GM19395 (cell line): ENCODE measurements at regions not wholly inside any gene's neighbourhood (a gene's known extent, or its start where the extent isn't known, plus 50 kb on each side); places are given as distances from the start of the nearest gene placed in this dataset.

Source experiments
- ATAC-seq: cut with Tn5 transposase; IDR thresholded peaks from one replicate; pipeline ENCODE4 v1.9.1; 2021; ENCODE audit warnings: mild to moderate bottlenecking, moderate library complexity; ENCODE audit not compliant: unreplicated experiment

GRCh38 chr20:11032611-11033010 lies 358.8 kb upstream of the JAG1 start:
- no peak for ATAC-seq

DNA sequence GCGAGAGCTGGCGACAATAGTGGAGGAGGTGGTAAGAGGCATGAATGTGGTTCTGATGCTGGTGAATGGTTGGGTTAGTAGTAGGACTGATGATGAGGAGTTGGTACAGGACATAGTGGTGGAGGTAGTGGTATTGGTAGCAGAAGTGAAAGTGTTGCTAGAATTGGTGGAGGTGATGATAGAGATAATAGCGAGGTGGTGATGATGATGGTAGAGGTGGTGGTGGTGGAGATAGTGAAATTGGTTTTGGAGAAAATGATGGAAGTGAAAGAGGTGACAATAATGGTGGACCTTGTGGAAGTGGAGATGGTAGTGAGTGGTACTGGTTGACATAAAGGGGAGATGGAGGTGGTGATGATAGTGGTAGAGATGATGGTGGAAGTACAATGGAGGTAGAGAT lies 360.2 kb upstream of the JAG1 start:
- ATAC-seq = no peak

GRCh38 chr20:11035211-11035610 lies 361.4 kb upstream of the JAG1 start:
- ATAC-seq = no peak

DNA sequence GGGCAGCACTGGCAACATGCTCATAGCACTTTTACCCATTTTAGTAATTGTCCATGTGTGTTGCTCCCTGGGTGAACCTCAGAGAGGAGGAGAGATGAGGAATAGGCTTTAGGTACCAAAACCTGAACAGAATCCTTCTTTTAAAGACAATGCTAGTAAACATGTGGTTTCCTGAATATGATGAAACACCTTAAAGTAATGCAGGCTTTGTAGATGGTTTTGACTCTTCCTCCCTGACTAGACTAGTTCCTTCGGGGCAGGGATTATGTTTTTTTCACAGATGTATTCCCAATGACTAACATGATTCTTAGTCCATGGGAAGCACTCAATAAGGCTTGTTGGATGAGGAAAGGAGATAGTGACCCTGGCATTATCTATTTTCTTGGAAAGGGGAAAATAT lies 367.6 kb upstream of the JAG1 start:
- no peak for ATAC-seq

GRCh38 chr20:11043001-11043400 lies 369.2 kb upstream of the JAG1 start:
- no peak for ATAC-seq

- ATAC-seq = no peak
Measured at GRCh38 chr20:11044561-11044960, 370.8 kb upstream of the JAG1 start.

- no peak for ATAC-seq
Measured at GRCh38 chr20:11045412-11046175, 371.8 kb upstream of the JAG1 start.

DNA sequence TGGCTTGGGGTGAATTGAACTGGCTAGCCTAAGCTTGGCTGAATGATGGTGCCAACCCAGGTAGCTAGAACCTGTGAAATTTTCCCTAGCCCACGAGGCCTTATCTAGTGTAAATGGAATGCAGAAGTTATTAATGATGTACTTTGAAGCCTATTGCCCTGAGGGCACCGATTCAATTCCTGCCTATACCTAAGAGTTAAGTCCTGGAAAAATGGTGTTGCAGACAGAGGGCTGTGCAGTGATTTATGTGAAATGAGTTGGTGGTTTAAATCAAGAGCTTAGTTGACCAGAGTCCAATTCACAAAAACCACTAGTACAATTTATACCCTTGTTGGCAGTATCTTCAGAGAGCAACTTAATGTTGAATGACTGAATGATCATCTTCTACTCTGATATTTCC lies 373.8 kb upstream of the JAG1 start:
- ATAC-seq = no peak

DNA sequence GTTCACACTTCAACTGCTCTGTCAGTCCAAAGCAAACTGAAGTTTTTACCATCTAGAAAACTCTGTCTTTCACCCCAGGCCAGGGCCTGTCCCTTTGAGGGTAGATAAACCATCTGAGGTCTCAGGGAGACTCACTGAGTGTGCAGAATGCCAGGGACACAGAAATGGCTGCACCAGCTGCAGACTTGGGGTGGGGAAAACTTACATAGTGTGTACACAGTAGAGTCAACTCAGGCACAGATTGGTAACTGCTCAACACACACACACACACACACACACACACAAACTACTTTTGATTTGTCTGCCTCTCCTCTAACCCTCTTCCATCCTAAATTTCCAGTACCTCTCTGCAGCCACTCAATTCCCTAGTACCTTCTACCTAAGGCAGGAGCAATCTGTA lies 374.9 kb upstream of the JAG1 start:
- ATAC-seq = no peak

DNA sequence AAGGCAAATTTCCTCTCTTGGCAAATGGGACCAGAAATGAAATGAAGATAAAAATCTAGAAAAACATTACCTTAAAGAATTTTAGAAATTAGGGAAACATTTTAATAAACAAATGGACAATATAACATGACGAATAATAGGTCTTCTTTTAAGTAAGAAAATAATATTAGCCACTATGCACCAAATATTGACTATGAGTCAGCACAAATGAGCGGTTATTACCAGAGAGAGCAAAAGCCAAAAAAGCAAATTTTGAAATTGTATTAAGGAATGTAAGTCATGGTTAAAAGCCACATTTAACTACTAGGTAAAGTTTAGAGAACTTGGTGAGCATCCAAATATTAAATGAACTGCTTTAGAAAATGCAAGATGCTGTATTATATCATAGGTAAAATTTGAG lies 376.6 kb upstream of the JAG1 start:
- no peak for ATAC-seq

DNA sequence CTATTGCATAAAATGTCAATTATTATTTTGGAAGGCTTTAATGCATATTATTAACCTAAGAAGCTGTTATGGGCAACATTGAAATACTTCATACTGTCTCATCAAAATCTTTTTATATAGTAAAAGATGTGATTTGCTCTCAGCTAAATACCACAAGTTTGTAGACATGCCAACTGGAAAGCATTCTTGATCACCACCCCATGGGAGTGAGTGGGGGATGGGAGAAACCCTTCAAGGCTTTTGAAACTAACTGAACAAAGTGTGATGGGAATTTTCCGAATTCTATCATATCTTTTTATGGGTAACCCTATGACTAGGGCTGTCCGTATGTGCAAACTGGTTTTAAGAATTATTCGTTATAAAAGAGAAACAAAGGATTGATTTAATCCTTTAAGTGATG lies 377.3 kb upstream of the JAG1 start:
- no peak for ATAC-seq

DNA sequence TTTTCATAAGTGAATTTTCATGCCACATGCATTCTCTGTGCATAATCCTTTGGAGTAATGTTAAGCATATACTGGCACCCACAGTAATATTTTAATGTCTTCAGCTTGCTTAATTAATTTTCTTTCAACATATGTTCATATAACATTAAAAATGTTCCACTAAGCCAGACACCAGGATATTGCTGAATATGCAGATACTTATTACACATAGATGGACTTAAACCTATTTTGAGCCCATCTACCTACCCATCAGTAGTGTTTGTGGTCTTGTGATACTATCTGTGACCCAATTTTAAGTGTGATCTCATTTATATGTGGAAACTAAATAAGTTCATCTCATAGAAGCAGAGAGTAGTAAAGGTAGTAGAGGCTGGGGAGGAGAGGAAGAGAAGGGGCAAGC lies 379.5 kb upstream of the JAG1 start:
- no peak for ATAC-seq

DNA sequence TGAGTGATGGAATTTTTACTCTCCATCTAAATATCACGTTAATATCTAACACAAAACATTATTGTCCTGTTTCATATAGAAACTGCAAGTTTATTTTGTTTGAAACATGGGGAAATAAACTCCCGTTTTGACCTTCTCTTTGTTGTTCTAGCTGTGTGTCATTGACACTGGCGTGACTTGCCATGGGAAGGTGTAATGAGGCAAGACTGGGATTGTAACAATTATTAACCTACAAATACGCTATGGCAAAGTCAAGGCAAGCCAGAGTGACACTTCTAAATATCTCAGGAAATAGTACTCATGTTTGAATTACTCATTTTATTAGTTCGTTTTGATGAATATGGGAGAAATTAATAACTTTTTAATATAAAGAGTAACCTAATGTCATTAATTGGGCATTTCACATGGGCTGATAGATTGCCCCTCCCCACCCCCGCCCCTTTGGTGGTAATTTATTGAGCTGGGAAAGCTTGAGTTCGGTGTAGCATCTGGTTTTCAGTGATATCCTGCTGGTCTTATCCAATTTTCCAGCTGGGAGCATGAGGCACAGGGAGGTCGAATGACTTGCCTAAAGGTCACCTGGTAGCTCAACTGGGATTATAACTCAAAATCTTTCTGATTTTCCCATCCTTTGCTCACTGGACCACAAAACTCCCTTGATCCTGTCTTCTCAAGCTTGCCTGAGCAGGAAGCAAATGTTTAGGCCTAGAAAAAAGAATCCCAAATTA lies 380.6 kb upstream of the JAG1 start:
- ATAC-seq = no peak

DNA sequence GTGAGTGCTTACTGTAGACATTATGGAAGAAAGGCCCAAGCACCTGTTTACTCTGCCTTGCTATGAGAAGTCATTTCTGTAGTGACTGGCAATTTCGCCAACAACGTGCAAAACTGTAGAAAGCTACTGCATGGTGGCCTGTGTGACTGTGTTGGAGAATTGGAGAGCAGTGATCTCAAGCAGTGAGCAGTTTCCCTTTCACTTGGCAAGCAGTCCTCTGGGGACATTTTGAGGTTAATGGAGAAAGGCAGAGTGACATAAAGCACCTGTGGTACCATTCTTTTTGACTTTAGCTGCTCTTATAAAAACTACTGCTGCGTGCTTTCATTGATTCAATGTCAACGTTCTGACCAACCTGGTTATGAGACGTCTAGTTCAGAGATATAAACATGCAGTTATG lies 382.6 kb upstream of the JAG1 start:
- ATAC-seq = no peak

DNA sequence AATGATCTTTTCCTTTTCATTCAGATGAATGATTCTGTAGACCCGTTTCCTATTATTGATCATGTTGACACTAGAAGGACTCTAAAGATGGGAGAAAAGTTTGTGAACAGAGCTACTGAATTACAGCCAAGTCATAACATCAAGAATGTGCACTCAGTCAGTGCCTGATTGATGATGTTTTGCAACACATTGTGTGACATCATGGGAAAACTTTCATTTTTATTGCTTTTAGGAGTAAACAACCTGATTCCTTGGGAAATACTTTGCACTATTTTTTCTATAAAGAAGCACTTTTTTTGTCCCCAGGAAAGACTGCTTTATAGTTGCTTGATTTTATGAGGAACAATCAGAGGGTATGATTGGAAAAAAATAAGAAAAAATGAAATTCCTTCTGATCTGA lies 383.8 kb upstream of the JAG1 start:
- no peak for ATAC-seq

GRCh38 chr20:11059659-11060058 lies 385.9 kb upstream of the JAG1 start:
- no peak for ATAC-seq

- ATAC-seq = no peak
Measured at GRCh38 chr20:11060423-11061185, 386.8 kb upstream of the JAG1 start.

- ATAC-seq = no peak
Measured at GRCh38 chr20:11063444-11063843, 389.6 kb upstream of the JAG1 start.

GRCh38 chr20:11064946-11065345 lies 391.1 kb upstream of the JAG1 start:
- ATAC-seq = no peak

- no peak for ATAC-seq
Measured at GRCh38 chr20:11067359-11067758, 393.6 kb upstream of the JAG1 start.

- no peak for ATAC-seq
Measured at GRCh38 chr20:11072982-11073381, 399.2 kb upstream of the JAG1 start.
